ENCODE measurements at regions not wholly inside any gene's neighbourhood (a gene's known extent, or its start where the extent isn't known, plus 50 kb on each side); places are given as distances from the start of the nearest gene placed in this dataset.
"Not testable (repeated sequence)": the region's sequence is repeated elsewhere in the genome, so short reads cannot be mapped to it uniquely, and the experiment has no call there.

DNA sequence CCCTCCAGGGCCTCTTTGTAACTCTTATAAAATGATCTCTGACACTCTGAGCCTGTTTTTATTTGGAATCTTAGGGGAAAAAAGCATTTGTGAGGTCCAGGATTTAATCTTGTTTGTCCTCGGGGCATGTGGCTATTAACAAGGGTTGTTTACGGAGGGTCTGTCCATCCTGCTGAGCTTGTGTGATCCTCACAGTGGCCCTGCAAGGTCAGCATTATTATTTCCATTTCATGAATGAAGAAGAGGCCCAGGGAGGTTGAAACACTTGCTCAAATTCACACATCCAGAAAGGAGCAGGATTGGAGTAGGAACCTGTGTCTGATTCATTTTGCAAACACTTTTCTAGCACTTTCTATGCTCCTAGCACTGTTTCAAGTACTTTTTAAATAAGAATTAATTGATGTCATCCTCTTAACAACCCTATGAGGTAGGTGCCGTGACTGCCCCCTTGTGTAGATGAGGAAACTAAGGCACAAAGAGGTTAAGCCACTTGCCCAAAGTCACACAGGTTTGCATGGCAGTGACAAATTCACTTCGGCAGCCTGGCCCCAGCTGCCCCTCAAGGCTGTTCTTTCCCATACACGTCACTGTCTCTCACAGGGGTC is 178.9 kb downstream of the MIS18A start:
- Mint-ChIP-seq H3K4me1 (no peaks in the 10 kb centered on the region), H3K9me3 (no peaks in the 10 kb centered on the region), H3K27ac (no peak overlapping the region), H3K4me3 (no peak overlapping the region), H3K36me3 (no peaks in the 10 kb centered on the region)
- ATAC-seq = no peak
- DNase-seq (ENCODE audit: low spot score in 2 of 2) = no peak

DNA sequence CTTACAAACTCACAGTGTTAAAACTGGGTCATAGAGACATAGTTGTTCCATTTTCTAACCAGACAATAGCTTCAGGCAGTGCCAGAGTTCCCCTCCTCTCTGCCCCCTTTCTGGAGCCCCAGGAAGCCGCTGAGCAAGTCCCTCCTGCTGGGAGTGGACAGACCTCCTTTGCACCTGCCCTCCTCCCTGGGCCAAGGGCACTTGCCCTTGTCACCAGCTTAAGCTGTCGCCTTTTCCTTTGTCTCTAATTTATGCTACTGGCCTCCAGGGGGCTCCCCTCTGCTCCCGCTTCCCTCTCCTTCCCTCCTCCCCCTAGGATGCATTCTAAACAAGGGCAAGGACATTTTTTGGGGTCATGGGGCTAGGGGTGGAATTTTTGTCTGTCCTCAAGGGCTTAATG is 182.4 kb downstream of the MIS18A start:
- Mint-ChIP-seq H3K4me1 (no peaks in the 10 kb centered on the region), H3K4me3 (no peak overlapping the region), H3K36me3 (no peaks in the 10 kb centered on the region), H3K27ac (no peak overlapping the region), H3K9me3 (no peaks in the 10 kb centered on the region)
- ATAC-seq (peak; percentile 39), DNase-seq (ENCODE audit: low spot score in 2 of 2) (no peak)

DNA sequence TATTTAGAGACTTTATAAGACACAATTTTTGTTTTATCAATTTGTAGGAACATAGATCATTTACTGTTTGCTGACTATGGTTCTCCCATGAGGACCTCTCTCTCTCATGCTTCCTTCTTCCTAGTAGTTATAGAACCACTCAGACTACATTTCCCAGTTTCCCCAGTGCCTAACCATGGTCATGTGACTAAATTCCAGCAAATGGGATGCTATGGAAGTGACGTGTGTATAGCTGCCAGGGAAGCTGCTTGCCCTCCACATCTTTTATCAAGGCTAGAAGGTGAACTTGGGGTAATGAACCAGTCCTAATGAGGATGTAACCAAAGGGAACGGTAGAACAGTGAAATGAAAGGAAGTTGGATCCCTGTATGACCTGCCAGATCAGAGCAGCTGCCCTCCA is 184.0 kb downstream of the MIS18A start:
- Mint-ChIP-seq H3K36me3 (no peaks in the 10 kb centered on the region), H3K9me3 (no peaks in the 10 kb centered on the region), H3K4me3 (no peak overlapping the region), H3K27ac (no peak overlapping the region), H3K4me1 (no peaks in the 10 kb centered on the region)
- ATAC-seq (no peak), DNase-seq (ENCODE audit: low spot score in 2 of 2) (no peak)

DNA sequence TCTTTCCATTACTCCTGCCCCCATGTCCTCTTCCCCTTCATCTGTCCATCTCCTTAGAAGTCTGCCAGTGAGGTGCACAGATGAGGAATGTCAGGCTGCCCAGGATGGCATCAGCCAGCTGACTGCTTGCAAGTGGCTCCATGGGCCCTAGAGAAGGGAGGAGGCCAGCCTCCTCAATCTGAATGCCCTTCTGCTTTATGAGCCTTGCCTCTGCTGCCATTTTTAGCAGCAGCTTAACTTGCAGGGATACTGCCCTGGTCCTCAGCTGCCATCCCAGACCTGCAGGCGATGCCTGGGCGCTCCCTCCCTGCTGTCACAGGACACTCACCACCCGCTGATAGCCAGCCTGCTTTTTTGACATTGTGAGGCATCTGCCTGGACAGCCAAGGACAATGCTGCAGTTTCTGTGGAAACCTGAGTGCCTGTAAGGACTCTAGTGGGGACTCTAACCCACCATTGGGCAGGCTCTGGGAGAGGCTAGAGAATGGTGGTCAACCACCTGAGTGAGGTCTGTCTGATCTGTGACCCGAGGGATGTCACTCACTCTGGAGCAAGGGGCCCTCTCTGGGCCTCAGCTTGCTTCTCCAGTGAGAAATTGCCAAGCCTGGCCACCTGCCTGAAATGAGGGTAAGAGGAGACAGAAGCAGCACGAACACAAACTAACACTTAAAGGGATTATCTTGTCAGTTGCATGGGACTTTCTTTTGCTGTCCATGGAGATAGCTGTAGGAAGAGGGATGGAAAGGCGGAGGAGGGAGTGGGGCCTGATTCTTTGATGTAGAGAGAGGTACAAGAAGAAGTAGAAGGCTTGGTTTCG is 185.0 kb downstream of the MIS18A start:
- H3K36me3 Mint-ChIP-seq = no peaks in the 10 kb centered on the region
- no peak overlapping the region for H3K27ac Mint-ChIP-seq
- ATAC-seq (no peak), DNase-seq (ENCODE audit: low spot score in 2 of 2) (no peak)
- H3K4me3 Mint-ChIP-seq = no peak overlapping the region
- no peaks in the 10 kb centered on the region for H3K4me1 Mint-ChIP-seq
- H3K9me3 Mint-ChIP-seq = no peaks in the 10 kb centered on the region

DNA sequence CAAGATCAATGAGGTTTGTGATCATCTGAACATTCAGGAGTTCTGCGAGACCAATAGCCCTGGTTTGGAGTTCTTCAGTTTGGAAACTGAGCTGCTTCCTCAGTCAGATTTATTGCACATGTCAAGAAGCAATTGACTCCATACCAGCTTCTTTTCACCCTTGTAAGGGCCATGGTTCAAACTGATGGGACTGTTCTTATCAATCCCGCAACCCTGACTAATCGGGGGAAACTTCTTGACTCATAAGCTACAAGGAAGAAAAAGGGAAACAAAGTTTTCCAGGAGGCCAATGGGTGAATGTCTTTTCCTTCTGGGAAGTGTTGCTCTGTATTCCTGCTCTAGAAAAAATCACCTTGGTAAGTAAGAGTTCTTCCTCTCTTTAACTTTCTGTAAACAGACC is 187.9 kb downstream of the MIS18A start:
- no peak for DNase-seq (ENCODE audit: low spot score in 2 of 2)

DNA sequence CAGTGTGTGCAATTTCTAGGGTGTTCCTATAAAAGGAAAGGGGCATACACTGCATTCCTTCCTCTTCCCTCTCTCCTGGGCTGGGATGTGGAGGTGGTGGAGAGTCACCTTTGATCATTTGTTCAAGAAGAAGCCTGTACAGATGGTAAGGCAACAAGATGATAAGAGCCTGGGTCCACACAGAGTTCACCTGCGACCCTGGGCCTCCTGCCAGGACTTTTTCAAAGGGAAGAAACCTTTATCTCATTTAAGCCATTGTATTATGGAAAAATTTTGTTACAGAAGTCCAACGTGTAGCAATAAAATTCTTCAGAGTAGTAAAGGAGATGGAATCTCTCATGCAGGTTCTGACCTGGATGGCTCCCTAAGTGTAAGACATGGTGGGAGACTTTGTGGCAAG is 189.1 kb downstream of the MIS18A start:
- ATAC-seq (no peak), DNase-seq (ENCODE audit: low spot score in 2 of 2) (no peak)
- Mint-ChIP-seq H3K9me3 (no peaks in the 10 kb centered on the region), H3K36me3 (no peaks in the 10 kb centered on the region), H3K4me1 (no peaks in the 10 kb centered on the region), H3K27ac (no peak overlapping the region), H3K4me3 (no peak overlapping the region)

More for the DNA sequence above, 187.9 kb downstream of the MIS18A start:
- Mint-ChIP-seq H3K36me3 (no peaks in the 10 kb centered on the region), H3K4me3 (no peak overlapping the region), H3K27ac (no peak overlapping the region), H3K4me1 (no peaks in the 10 kb centered on the region), H3K9me3 (no peaks in the 10 kb centered on the region)
- ATAC-seq = no peak

DNA sequence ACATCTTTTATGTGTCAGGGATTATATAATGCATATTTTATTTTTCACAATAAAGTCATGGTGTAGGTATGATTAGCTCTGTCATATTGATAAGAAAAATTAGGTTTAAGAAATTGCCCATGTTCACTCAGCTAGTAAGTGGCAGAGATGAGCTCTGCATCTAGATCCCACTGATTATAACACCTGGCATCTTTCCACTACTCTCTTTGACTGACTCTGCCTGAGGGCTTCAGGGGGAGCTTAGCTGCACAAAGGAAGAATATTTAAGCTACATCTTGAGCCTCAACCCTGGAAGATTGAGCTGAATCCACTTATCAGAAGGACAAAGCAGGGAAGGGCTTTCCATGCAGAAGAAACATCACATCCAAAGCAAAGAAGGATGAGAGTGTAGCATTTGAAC is 190.4 kb downstream of the MIS18A start:
- ATAC-seq (no peak), DNase-seq (ENCODE audit: low spot score in 2 of 2) (no peak)
- H3K27ac Mint-ChIP-seq = no peak overlapping the region
- H3K4me3 Mint-ChIP-seq = no peak overlapping the region
- H3K36me3 Mint-ChIP-seq = no peaks in the 10 kb centered on the region
- H3K9me3 Mint-ChIP-seq = no peaks in the 10 kb centered on the region
- no peaks in the 10 kb centered on the region for H3K4me1 Mint-ChIP-seq

DNA sequence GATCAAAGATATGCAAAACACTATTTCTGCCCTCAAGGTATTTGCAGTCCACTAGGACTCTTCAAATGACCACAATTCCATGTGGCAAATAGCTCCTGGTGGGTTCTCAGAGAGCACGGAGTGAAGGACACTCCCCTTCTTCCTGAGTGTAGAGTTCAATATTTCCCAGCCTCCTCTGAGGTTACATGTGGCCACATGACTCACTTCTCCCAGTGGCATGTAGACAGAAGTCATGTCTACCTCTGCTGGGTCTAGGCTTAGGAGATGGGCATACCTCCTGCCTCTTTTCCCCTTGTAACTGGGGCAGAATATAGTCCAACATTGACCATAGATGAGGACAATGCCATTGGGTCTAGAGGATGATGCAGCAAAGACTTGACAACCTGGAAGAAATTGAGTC is 191.4 kb downstream of the MIS18A start:
- H3K27ac Mint-ChIP-seq = no peak overlapping the region
- ATAC-seq (peak; percentile 65), DNase-seq (ENCODE audit: low spot score in 2 of 2) (no peak)
- H3K4me3 Mint-ChIP-seq = no peak overlapping the region
- H3K36me3 Mint-ChIP-seq = no peaks in the 10 kb centered on the region
- no peaks in the 10 kb centered on the region for H3K4me1 Mint-ChIP-seq
- no peaks in the 10 kb centered on the region for H3K9me3 Mint-ChIP-seq

DNA sequence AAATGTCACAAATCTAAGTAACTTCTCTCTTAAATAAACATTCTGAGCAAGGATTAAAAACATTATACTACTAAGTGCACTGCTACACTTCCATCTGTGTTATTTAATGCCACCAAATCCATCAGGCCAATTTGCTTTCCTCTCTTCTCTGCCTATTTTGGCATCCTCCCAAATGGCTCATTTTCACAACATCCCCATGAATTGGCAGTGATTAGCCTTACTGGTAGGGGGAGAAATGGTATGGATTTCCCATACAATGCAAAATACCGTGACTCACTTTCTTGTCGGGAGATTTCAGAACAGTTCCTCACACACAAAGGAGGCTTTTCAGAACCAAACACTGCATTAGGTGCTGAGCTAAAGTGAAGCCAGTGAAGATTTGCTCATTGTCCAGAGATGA is 195.7 kb downstream of the MIS18A start:
- Mint-ChIP-seq H3K4me1 (no peaks in the 10 kb centered on the region), H3K36me3 (no peaks in the 10 kb centered on the region), H3K4me3 (no peak overlapping the region), H3K27ac (no peak overlapping the region), H3K9me3 (no peaks in the 10 kb centered on the region)
- no peak for DNase-seq (ENCODE audit: low spot score in 2 of 2)
- no peak for ATAC-seq

DNA sequence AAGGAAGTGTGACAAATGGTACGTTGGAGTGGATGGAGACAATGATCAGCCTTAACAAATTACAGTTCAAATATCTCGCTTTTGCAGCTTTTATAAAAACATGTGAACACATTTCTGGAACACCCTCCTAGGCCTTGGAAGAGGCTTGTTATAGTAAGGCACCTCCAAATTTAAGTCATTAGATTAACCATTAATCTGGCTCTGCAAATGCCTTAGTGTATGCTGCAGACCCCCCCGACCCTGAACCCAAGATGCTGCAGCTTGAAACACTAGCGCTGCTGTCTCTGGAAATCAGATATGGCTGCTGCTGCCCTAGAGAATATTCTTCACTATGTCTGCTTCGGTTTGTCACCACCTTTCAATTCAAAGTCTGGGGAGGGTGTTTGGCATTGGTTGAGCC is 196.4 kb downstream of the MIS18A start:
- no peaks in the 10 kb centered on the region for H3K9me3 Mint-ChIP-seq
- ATAC-seq (no peak), DNase-seq (ENCODE audit: low spot score in 2 of 2) (no peak)
- H3K4me1 Mint-ChIP-seq = no peaks in the 10 kb centered on the region
- no peaks in the 10 kb centered on the region for H3K36me3 Mint-ChIP-seq
- no peak overlapping the region for H3K27ac Mint-ChIP-seq
- H3K4me3 Mint-ChIP-seq = no peak overlapping the region

DNA sequence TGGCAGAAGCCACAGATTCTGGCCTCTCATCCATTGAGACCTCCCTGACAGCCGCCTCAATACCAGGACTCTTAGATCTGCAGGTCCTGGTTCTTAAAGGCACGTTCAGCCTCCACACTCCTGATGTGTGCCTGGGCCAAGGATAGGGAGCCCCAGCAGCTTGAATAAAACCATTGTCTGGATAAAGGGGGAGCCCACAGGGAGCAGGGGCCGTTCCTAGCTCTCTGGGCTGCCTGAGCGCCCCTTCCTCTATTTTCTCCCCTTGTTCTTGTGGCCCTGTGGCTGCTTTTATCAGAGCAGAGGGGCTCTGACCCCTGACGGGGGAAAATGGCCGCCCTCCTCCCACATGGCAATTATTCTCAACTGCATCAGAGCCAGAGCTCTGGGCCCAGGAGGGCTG is 200.8 kb downstream of the HUNK start:
- Mint-ChIP-seq H3K27ac (no peak overlapping the region), H3K9me3 (no peaks in the 10 kb centered on the region), H3K4me3 (no peak overlapping the region), H3K4me1 (no peaks in the 10 kb centered on the region), H3K36me3 (no peaks in the 10 kb centered on the region)
- ATAC-seq = no peak
- DNase-seq (ENCODE audit: low spot score in 2 of 2) = no peak

DNA sequence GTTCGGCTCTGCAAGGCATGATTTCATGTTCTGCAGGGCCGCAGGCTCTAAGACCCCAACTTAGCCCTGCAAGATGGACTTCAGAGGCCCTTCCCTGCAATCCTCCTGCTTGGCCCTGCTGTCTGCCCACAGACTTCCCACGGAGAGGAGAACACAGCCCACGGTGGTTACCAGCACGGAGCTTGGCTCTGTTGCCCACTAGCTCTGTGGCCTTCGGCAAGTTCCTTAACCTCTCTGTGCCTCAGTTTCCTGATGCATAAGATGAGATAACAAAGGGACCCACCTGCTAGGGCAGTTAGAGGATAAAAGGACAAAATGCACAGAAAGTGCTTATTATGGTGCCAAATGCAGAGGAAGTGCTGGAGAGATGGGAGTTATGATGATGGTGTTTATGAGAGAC is 200.4 kb downstream of the HUNK start:
- Mint-ChIP-seq H3K36me3 (no peaks in the 10 kb centered on the region), H3K27ac (no peak overlapping the region), H3K9me3 (no peaks in the 10 kb centered on the region), H3K4me3 (no peak overlapping the region), H3K4me1 (no peaks in the 10 kb centered on the region)
- ATAC-seq (no peak), DNase-seq (ENCODE audit: low spot score in 2 of 2) (no peak)

DNA sequence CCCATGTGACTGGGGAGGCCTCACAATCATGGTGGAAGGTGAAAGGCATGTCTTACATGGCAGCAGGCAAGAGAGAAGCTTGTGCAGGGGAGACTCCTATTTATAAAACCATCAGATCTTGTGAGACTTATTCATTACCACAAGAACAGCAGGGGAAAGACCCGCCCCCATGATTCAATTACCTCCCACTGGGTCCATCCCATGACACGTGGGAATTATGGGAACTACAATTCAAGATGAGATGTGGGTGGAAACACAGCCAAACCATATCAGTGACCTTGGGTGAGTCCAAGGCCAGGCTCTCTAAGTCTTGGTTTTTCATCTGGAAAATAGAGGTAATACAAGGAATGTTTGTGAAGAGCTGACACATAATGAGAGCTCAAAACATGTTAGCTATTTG is 198.8 kb downstream of the HUNK start:
- not testable (repeated sequence) for DNase-seq (ENCODE audit: low spot score in 2 of 2); ATAC-seq; H3K4me1 Mint-ChIP-seq; H3K4me3 Mint-ChIP-seq; H3K9me3 Mint-ChIP-seq; H3K36me3 Mint-ChIP-seq; H3K27ac Mint-ChIP-seq

DNA sequence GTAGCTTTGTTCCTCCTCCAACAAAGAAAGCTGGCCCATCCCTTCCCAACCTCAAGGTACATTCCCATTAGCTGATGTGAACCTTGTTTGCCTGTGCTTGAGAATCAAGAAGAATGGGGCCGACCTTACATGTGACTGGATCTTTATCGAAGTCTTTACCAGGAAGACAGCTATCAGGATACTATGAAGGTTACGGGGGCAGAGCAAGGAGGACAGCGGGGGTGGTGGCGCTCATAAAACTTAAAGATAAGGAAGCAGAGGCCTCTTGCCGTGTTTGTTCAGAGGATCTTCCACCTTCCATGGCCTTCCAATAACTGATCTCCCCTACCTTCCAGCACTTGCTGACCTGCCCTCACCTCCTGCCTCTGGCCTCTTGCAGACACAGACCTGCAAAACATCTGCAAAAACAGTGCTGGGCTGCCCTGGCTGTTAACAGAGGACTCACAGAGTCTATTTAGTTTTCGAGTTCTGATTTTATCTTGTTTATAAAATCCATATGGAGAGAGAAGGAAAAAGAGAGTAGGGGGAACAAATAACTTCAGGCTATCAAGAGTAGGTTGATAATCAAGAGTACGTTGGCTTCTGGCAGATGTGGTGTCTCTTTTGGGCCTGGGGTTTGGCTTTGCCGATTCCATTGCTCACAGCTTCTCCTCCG is 198.0 kb downstream of the HUNK start:
- H3K36me3 Mint-ChIP-seq = no peaks in the 10 kb centered on the region
- no peaks in the 10 kb centered on the region for H3K9me3 Mint-ChIP-seq
- no peak overlapping the region for H3K4me3 Mint-ChIP-seq
- no peak for DNase-seq (ENCODE audit: low spot score in 2 of 2)
- no peaks in the 10 kb centered on the region for H3K4me1 Mint-ChIP-seq
- ATAC-seq = no peak
- no peak overlapping the region for H3K27ac Mint-ChIP-seq

DNA sequence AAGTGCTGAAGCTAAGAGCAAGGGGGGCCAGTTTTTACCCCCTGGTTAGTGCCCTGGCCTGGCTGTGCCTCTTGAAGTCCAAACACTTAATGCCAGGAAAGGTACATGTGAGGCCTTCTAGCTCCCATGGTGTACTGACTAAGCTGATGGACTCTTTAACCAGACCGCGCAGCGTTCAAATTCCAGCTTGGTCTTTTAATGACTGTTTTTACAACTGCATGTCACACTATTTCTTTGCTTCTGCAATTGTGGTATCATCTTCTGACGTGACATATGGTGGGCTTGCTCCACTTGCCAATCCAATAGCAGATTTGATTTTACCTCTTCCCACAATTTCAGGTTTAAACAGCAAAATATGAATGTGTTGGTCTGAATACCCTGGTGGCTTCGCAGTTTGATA is 197.3 kb downstream of the HUNK start:
- H3K27ac Mint-ChIP-seq = no peak overlapping the region
- no peaks in the 10 kb centered on the region for H3K4me1 Mint-ChIP-seq
- no peak overlapping the region for H3K4me3 Mint-ChIP-seq
- no peak for ATAC-seq
- H3K36me3 Mint-ChIP-seq = no peaks in the 10 kb centered on the region
- no peak for DNase-seq (ENCODE audit: low spot score in 2 of 2)
- no peaks in the 10 kb centered on the region for H3K9me3 Mint-ChIP-seq

DNA sequence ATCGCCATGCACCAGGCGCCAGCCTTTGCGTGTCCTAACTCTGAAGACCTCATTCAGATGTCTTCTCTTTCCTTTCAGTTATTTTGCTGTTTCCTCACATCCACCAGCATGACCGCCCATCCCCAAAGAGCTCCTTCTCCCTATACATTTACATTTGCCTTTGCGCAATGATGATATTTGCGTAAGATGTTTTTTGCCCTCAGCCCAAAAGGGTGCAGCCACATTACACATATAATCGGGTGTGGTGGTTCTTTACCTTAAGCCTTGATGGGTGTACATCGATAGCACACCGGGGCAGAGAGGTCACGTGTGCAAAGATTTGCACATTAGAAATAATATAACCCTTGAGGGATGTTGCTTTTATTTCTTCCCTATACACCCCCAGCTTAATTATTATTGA is 192.8 kb downstream of the HUNK start:
- Mint-ChIP-seq H3K9me3 (no peaks in the 10 kb centered on the region), H3K36me3 (no peaks in the 10 kb centered on the region), H3K4me1 (no peaks in the 10 kb centered on the region), H3K27ac (no peak overlapping the region), H3K4me3 (no peak overlapping the region)
- DNase-seq (ENCODE audit: low spot score in 2 of 2) = no peak
- ATAC-seq = no peak
